Colonic mucosa (tissue), 4 donors: ENCODE measurements at regions not wholly inside any gene's neighbourhood (a gene's known extent, or its start where the extent isn't known, plus 50 kb on each side); places are given as distances from the start of the nearest gene placed in this dataset.

Source experiments
- DNase-seq: peaks from one replicate; pipeline ENCODE4 v3.0.0-alpha.2; 2020
- H3K27ac ChIP-seq: fragments of 200-600 bp; one replicate; pipeline ENCODE4 v1.8.0; 2021
- H3K27me3 ChIP-seq: fragments of 200-600 bp; one replicate; pipeline ENCODE4 v1.8.0; 2021
- H3K36me3 ChIP-seq: fragments of 200-600 bp; one replicate; pipeline ENCODE4 v1.8.0; 2021
- H3K4me1 ChIP-seq: fragments of 200-600 bp; one replicate; pipeline ENCODE4 v1.8.0; 2021; ENCODE audit warnings: mild to moderate bottlenecking
- H3K4me3 ChIP-seq: fragments of 200-600 bp; one replicate; pipeline ENCODE4 v1.8.0; 2021
- H3K9ac ChIP-seq, 2 donors: one replicate each; pipeline ENCODE4 v1.7.0; 2013; ENCODE audit warnings: control low read depth in 2 of 2, low read depth in 2 of 2, low read length in 2 of 2
- H3K9me3 ChIP-seq: fragments of 200-600 bp; one replicate; pipeline ENCODE4 v1.8.0; 2021
- intact Hi-C: fragments of 100-400 bp; cut with DNase I; formaldehyde crosslinking; loops from one replicate; pipeline ENCODE4 v1.14.1; 2022
- TF ChIP-seq, protein P1 (sequence below): fragments of 200-600 bp; IDR thresholded peaks from one replicate; pipeline ENCODE4 v1.8.0; 2022; ENCODE audit warnings: antibody characterized with exemption, mild to moderate bottlenecking
- donor health status: healthy.
- donor health status: DM: no; HTN: no; CAD: no.
- donor health status: DM: no; HTN: no; CAD: no.

DNA sequence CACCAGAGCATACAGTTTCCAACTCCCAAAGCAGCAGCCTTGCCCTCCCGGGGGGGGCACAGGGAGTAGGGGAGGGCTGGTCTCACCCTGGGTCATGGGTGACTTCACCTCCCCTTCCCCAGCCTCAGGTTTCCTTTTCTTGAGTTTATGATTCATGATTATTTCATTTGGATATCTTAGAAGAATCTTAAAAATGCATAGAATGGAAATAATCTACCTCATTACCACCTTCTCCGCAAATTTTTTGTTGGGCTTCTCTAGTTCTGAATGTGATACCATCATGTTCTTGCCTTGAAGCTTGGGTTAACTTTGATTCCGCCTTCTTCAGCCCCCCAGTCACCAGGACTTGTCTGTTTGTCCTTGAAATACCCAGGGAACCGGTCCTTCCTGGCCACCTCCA lies 148.8 kb upstream of the ROPN1 start:
- Histone ChIP-seq H3K36me3 (no peaks in the 10 kb centered on the region), H3K27me3 (no peaks in the 10 kb centered on the region), H3K4me3 (no peak overlapping the region), H3K27ac (no peak overlapping the region), H3K9me3 (no peaks in the 10 kb centered on the region), H3K9ac (no peak overlapping the region), H3K4me1 (no peaks in the 10 kb centered on the region)
- DNase-seq = no peak
- TF ChIP-seq, protein P1, sequence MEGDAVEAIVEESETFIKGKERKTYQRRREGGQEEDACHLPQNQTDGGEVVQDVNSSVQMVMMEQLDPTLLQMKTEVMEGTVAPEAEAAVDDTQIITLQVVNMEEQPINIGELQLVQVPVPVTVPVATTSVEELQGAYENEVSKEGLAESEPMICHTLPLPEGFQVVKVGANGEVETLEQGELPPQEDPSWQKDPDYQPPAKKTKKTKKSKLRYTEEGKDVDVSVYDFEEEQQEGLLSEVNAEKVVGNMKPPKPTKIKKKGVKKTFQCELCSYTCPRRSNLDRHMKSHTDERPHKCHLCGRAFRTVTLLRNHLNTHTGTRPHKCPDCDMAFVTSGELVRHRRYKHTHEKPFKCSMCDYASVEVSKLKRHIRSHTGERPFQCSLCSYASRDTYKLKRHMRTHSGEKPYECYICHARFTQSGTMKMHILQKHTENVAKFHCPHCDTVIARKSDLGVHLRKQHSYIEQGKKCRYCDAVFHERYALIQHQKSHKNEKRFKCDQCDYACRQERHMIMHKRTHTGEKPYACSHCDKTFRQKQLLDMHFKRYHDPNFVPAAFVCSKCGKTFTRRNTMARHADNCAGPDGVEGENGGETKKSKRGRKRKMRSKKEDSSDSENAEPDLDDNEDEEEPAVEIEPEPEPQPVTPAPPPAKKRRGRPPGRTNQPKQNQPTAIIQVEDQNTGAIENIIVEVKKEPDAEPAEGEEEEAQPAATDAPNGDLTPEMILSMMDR = no peak
- intact Hi-C loops = no loop called here

DNA sequence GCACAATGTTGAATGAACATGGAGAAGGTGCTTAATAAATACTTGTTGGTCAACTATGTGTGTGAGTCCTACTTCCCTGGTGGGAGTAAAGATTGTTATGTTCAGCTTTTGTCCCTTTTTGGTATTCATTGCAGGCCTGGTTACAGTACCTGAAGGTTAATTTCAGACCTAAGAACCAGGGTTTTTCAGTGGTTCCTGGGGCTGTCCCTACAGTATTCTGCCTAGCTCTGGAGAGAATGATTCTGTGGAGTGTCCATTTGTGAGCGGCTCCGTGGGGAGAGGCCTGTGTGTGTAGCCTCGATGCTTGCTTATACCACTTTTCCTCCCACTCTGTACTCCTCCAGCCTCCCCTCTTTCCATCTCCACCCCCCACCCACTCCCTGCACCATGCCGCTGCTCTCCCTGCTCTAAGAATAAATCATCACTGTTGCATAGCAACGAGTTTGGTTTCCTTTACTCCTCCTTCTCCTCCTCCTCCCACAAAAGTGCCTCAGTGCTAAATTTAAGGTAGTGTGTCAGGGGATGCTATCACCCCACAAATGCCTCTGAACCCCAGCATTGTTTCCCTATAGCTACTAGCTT lies 150.6 kb upstream of the ROPN1 start:
- Histone ChIP-seq H3K27me3 (no peaks in the 10 kb centered on the region), H3K9ac (no peak overlapping the region), H3K4me3 (no peak overlapping the region), H3K4me1 (no peaks in the 10 kb centered on the region), H3K9me3 (no peaks in the 10 kb centered on the region), H3K36me3 (no peaks in the 10 kb centered on the region), H3K27ac (no peak overlapping the region)
- TF ChIP-seq, protein P1 = no peak
- DNase-seq = no peak
- intact Hi-C loops = no loop called here

DNA sequence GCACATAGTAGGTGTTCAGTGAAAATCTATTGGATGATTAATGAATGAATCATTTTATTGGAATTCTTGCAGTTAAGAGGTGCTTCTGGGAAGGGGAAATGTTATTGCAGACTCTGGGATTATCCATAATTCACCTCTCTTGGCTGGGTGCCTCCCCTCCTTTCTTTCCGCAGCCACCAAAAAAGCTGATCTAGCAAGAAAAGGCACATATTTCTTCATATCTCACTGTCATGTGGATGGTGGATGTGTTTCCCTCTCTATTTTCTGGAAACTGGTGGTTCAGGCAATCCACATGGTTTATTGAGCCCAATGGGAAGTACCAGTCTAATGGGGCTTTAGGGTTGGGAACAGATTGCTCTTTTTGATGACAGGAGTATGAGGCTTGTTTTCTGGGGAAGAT lies 151.1 kb upstream of the ROPN1 start:
- TF ChIP-seq, protein P1 = no peak
- no peaks in the 10 kb centered on the region for H3K9me3 ChIP-seq
- H3K9ac ChIP-seq = no peak overlapping the region
- no peaks in the 10 kb centered on the region for H3K27me3 ChIP-seq
- DNase-seq = no peak
- H3K36me3 ChIP-seq = no peaks in the 10 kb centered on the region
- H3K27ac ChIP-seq = no peak overlapping the region
- intact Hi-C loops = no loop called here
- no peak overlapping the region for H3K4me3 ChIP-seq
- no peaks in the 10 kb centered on the region for H3K4me1 ChIP-seq

DNA sequence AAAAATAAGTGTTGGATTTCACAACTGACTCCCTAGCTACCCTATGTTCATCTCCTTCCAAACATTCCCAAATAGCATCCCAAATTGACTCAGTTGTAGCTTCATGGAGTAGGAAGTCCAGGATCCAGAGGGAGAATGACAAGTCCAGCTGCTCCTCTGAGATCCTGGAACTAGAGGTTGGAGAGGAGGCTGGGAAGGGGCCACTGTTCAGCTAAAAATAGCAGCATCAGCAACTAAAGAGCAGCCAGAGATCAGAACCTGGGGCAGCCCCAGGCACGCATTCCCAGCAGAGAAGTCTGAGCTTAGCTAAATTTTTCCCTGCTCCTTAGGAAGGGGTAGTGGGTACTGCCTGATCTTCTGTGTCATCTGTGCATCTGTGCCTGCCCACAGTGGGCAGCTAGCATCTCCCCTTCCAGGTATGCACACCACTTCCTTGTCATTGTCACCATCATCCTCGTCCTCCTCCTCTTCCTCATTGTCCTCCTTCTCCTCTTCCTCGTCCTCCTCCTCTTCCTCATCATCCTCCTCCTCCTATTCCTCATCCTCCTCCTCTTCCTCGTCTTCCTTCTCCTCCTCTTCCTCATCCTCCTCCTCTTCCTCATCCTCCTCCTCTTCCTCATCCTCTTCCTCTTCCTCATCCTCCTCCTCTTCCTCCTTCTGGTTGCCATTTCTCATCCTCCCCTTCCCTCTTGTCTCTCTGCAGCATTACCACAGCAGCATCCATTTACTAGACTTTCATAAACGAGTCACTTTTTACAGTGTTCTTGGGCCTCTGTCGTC lies 152.3 kb upstream of the ROPN1 start:
- no peak for DNase-seq
- H3K4me1 ChIP-seq = no peaks in the 10 kb centered on the region
- intact Hi-C loops = no loop called here

DNA sequence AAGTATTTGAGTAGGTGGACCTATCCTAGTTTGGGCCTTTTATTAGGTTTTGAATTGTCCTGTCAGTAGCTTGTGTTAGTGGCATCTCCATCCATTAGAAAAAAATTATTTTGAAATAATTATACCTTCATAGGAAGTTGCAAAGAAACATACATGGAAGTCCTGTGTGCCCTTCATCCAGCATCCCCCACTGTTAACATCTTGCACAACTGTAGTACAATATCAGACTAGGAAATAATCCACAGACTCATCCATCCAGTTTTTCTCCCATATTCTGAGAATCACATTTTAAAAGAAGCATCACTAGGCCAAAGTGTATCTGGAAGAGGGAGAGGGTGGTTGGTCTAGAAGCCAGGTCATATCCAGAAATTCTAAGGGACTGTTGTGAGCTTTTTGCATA lies 155.5 kb upstream of the ROPN1 start:
- no peak overlapping the region for H3K9ac ChIP-seq
- H3K27ac ChIP-seq = no peak overlapping the region
- intact Hi-C loops = no loop called here
- TF ChIP-seq, protein P1 = no peak
- H3K36me3 ChIP-seq = no peaks in the 10 kb centered on the region
- H3K4me3 ChIP-seq = no peak overlapping the region
- no peaks in the 10 kb centered on the region for H3K9me3 ChIP-seq
- no peak for DNase-seq
- no peaks in the 10 kb centered on the region for H3K27me3 ChIP-seq
- no peaks in the 10 kb centered on the region for H3K4me1 ChIP-seq

More for the DNA sequence above, 152.3 kb upstream of the ROPN1 start:
- H3K9me3 ChIP-seq = no peaks in the 10 kb centered on the region
- no peak overlapping the region for H3K9ac ChIP-seq
- H3K27me3 ChIP-seq = no peaks in the 10 kb centered on the region
- TF ChIP-seq, protein P1 = no peak
- H3K36me3 ChIP-seq = no peaks in the 10 kb centered on the region
- H3K27ac ChIP-seq = no peak overlapping the region
- H3K4me3 ChIP-seq = no peak overlapping the region
